ENCODE measurements at regions not wholly inside any gene's neighbourhood (a gene's known extent, or its start where the extent isn't known, plus 50 kb on each side); places are given as distances from the start of the nearest gene placed in this dataset.

- H3K4me3 ChIP-seq (ENCODE audit: low read depth, low read length), result no peak overlapping the region
- TF ChIP-seq CTCF (IDR thresholded peaks at IDR 0.05; ENCODE audit: low read depth, low read length), result no peak
These were observed 84.8 kb upstream of the NEURL1B start for GRCh38 chr5:172556262-172556661.

GRCh38 chr5:172554562-172554961, 86.5 kb upstream of the NEURL1B start:
- no peak for TF ChIP-seq CTCF (IDR thresholded peaks at IDR 0.05; ENCODE audit: low read depth, low read length)
- no peak overlapping the region for H3K4me3 ChIP-seq (ENCODE audit: low read depth, low read length)

- no peak overlapping the region for H3K4me3 ChIP-seq (ENCODE audit: low read depth, low read length)
- TF ChIP-seq CTCF (IDR thresholded peaks at IDR 0.05; ENCODE audit: low read depth, low read length), result no peak
These were observed 87.2 kb upstream of the NEURL1B start for GRCh38 chr5:172553903-172554302.

- H3K4me3 ChIP-seq (ENCODE audit: low read depth, low read length), result no peak overlapping the region
- TF ChIP-seq CTCF (IDR thresholded peaks at IDR 0.05; ENCODE audit: low read depth, low read length), result no peak
These were observed 87.9 kb upstream of the NEURL1B start for GRCh38 chr5:172553167-172553566.

GRCh38 chr5:172550996-172551395, 90.1 kb upstream of the NEURL1B start:
- TF ChIP-seq CTCF (IDR thresholded peaks at IDR 0.05; ENCODE audit: low read depth, low read length), result no peak
- no peak overlapping the region for H3K4me3 ChIP-seq (ENCODE audit: low read depth, low read length)

GRCh38 chr5:172550096-172550765, 90.8 kb upstream of the NEURL1B start:
- H3K4me3 ChIP-seq (ENCODE audit: low read depth, low read length), result no peak overlapping the region
- no peak for TF ChIP-seq CTCF (IDR thresholded peaks at IDR 0.05; ENCODE audit: low read depth, low read length)

GRCh38 chr5:172549696-172550095, 91.4 kb upstream of the NEURL1B start:
- no peak for TF ChIP-seq CTCF (IDR thresholded peaks at IDR 0.05; ENCODE audit: low read depth, low read length)
- H3K4me3 ChIP-seq (ENCODE audit: low read depth, low read length), result no peak overlapping the region
